Colonic mucosa (tissue), 4 donors: ENCODE measurements at regions not wholly inside any gene's neighbourhood (a gene's known extent, or its start where the extent isn't known, plus 50 kb on each side); places are given as distances from the start of the nearest gene placed in this dataset.

ENCODE experiments used
- DNase-seq: peaks from one replicate; pipeline ENCODE4 v3.0.0-alpha.2; 2020
- H3K27ac ChIP-seq: fragments of 200-600 bp; one replicate; pipeline ENCODE4 v1.8.0; 2021
- H3K27me3 ChIP-seq: fragments of 200-600 bp; one replicate; pipeline ENCODE4 v1.8.0; 2021
- H3K36me3 ChIP-seq: fragments of 200-600 bp; one replicate; pipeline ENCODE4 v1.8.0; 2021
- H3K4me1 ChIP-seq: fragments of 200-600 bp; one replicate; pipeline ENCODE4 v1.8.0; 2021; ENCODE audit warnings: mild to moderate bottlenecking
- H3K4me3 ChIP-seq: fragments of 200-600 bp; one replicate; pipeline ENCODE4 v1.8.0; 2021
- H3K9ac ChIP-seq, 2 donors: one replicate each; pipeline ENCODE4 v1.7.0; 2013; ENCODE audit warnings: control low read depth in 2 of 2, low read depth in 2 of 2, low read length in 2 of 2
- H3K9me3 ChIP-seq: fragments of 200-600 bp; one replicate; pipeline ENCODE4 v1.8.0; 2021
- intact Hi-C: fragments of 100-400 bp; cut with DNase I; formaldehyde crosslinking; loops from one replicate; pipeline ENCODE4 v1.14.1; 2022
- TF ChIP-seq, protein P1 (sequence below): fragments of 200-600 bp; IDR thresholded peaks from one replicate; pipeline ENCODE4 v1.8.0; 2022; ENCODE audit warnings: antibody characterized with exemption, mild to moderate bottlenecking
- donor health status: healthy.
- donor health status: DM: no; HTN: no; CAD: no.
- donor health status: DM: no; HTN: no; CAD: no.

DNA sequence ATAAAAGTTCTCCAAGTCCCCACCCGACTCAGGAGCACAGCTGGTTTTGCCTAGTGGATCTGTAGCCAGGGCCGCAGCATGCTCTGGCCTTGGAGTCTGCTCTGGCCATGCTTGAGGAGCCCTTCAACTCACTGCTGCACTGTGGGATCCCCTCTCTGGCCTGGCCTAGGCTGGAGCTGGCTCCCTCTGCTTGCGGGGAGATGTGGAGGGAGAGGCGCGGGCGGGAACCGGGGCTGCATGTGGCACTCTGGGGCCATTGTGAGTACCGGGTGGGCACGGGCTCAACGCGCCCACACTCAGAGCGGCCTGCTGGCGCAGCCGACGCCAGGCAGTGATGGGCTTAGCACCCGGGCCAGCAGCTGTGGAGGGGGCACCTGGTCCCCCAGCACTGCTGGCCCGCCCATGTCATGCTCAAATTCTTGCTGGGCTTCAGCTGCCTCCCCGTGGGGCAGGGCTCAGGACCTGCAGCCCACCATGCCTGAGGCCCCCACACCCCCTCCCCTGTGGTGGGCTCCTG, 57.0 kb upstream of the ATP12A start:
- TF ChIP-seq, protein P1, sequence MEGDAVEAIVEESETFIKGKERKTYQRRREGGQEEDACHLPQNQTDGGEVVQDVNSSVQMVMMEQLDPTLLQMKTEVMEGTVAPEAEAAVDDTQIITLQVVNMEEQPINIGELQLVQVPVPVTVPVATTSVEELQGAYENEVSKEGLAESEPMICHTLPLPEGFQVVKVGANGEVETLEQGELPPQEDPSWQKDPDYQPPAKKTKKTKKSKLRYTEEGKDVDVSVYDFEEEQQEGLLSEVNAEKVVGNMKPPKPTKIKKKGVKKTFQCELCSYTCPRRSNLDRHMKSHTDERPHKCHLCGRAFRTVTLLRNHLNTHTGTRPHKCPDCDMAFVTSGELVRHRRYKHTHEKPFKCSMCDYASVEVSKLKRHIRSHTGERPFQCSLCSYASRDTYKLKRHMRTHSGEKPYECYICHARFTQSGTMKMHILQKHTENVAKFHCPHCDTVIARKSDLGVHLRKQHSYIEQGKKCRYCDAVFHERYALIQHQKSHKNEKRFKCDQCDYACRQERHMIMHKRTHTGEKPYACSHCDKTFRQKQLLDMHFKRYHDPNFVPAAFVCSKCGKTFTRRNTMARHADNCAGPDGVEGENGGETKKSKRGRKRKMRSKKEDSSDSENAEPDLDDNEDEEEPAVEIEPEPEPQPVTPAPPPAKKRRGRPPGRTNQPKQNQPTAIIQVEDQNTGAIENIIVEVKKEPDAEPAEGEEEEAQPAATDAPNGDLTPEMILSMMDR: no peak
- H3K9me3 ChIP-seq: no peaks in the 10 kb centered on the region

DNA sequence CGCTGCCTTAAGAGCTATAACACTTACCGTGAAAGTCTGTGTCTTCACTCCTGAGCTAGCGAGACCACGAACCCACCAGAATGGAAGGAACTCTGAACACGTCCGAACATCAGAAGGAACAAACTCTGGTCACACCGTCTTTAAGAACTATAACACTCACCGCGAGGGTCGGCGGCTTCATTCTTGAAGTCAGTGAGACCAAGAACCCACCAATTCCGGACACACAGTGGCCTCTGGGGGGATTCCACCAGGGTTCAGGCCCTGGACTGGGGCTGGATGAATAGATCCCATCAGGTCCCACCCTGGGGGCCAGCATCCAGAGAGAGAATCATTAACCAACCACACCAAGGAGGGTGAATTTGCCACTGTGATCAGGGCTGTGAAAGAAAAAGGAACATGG, 55.8 kb upstream of the ATP12A start:
- Histone ChIP-seq H3K27me3 (no peaks in the 10 kb centered on the region), H3K4me3 (no peak overlapping the region), H3K36me3 (no peaks in the 10 kb centered on the region), H3K9me3 (no peaks in the 10 kb centered on the region), H3K27ac (no peak overlapping the region), H3K9ac (no peak overlapping the region), H3K4me1 (peaks cover 11% of the 10 kb centered on the region)
- DNase-seq: no peak
- intact Hi-C loops: no loop called here
- TF ChIP-seq, protein P1: no peak

More for the DNA sequence above, 57.0 kb upstream of the ATP12A start:
- Histone ChIP-seq H3K27ac (no peak overlapping the region), H3K27me3 (no peaks in the 10 kb centered on the region), H3K9ac (no peak overlapping the region), H3K36me3 (no peaks in the 10 kb centered on the region), H3K4me1 (peaks cover 10% of the 10 kb centered on the region), H3K4me3 (no peak overlapping the region)
- no peak for DNase-seq
- intact Hi-C loops: no loop called here

DNA sequence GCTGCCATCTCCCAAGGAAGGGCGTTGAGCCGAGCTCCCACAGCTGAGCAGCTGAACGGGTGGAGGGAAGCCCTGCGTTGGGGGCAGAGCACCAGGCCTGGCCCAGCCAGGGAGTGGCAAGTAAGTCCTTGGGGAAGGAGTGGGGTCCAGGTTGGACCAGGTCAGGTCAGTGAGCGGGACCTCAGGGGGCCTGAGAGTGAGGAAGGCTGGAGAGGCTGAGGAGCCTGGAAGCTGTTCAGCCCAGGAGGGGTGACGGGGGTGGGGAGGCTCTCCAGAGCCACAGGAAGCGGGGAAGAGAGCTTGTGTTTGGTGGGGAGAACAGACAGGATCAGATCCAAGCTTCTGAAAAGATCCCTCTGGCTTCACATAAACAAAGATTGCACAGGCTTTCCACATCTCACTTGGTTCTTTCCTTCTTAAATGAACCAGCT, 55.4 kb upstream of the ATP12A start:
- intact Hi-C loops: loop anchor here (5.0 kb wide), 1 partner anchor 47 kb away; no protein-coding TSS in a partner anchor
- Histone ChIP-seq H3K9me3 (no peaks in the 10 kb centered on the region), H3K4me3 (no peak overlapping the region), H3K36me3 (no peaks in the 10 kb centered on the region), H3K4me1 (peaks cover 11% of the 10 kb centered on the region), H3K27ac (peak overlapping the region; percentile 42), H3K9ac (no peak overlapping the region), H3K27me3 (no peaks in the 10 kb centered on the region)
- no peak for DNase-seq
- TF ChIP-seq, protein P1: no peak

DNA sequence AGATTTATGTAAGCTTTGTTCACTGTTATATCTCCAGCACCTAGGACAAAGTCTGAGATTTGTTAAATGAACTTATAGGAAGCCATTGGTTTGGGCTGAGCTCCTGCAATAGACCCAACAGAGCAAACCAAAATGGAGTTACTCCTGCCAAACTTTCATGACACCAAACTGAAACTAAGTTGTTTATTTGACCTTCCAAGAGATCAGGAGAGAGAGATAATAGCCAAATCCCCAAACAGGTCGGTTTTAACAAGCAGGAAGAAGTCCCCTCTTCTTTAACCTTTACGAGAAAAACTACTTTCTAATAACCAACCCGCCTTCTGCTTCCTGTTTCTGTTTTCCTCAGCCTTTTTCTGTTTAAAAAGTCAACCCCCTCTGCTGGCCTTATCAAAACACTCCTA, 54.9 kb upstream of the ATP12A start:
- H3K27me3 ChIP-seq: no peaks in the 10 kb centered on the region
- H3K27ac ChIP-seq: peak overlapping the region; percentile 42
- intact Hi-C loops: loop anchor here (5.0 kb wide), 1 partner anchor 47 kb away; no protein-coding TSS in a partner anchor
- TF ChIP-seq, protein P1: no peak
- DNase-seq: peak; percentile 16
- H3K9ac ChIP-seq: no peak overlapping the region
- no peaks in the 10 kb centered on the region for H3K36me3 ChIP-seq
- H3K9me3 ChIP-seq: no peaks in the 10 kb centered on the region
- H3K4me3 ChIP-seq: no peak overlapping the region
- peaks cover 11% of the 10 kb centered on the region for H3K4me1 ChIP-seq

DNA sequence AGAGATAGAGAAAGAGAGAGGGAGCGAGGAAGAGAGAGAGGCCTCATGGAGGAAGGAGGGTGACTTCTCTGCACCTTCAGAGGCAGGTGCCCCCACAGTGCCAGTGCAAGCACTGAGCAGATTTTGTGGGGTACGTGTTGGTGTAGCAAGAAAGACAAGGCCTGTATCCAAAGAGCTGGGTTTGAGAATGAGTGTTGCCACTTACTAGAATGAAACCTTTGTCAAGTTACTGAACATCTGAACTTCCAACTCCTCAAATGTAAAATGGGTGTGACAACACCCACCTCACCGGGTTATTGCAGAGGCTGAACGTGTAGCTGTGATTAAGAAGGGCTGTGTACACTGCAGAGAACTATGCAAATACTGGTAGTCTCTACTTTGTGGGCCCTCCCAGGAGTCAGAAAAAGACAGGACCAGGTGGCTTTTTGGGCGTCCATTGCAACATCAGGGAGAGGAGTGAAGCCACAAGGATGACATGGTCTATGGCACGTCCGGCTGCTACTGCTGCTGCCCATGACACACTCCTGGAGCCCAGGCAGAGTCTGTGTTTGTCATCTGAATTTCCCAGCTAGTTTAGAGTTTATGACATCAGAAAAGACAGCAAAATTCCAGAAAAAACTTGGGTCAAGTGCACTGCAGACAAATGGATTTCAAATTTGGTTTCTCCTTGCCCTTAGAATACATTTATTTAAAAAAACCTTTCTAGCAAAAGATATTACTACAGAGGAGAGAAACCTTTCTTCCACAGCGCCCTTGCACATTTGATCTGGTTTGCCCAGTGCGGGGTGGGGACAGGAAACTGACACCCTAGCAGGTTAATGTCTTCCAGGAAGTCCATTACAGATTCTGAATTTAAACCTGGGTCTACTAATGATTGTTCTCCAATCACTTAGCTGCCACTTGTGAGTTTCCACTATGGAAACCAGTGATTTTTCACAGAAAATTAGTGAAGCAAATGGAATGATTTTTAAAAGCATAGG, 54.0 kb upstream of the ATP12A start:
- Histone ChIP-seq H3K4me1 (peaks cover 11% of the 10 kb centered on the region), H3K27me3 (no peaks in the 10 kb centered on the region), H3K9ac (peak overlapping the region in 1 of 2 donors; percentile 68), H3K4me3 (no peak overlapping the region), H3K9me3 (no peaks in the 10 kb centered on the region), H3K36me3 (no peaks in the 10 kb centered on the region), H3K27ac (peak overlapping the region; percentile 42)
- TF ChIP-seq, protein P1: no peak
- peak; percentile 50 for DNase-seq
- intact Hi-C loops: loop anchor here (5.0 kb wide), 1 partner anchor 46 kb away; no protein-coding TSS in a partner anchor
